Esophagus squamous epithelium (tissue), 4 donors: ENCODE measurements at regions not wholly inside any gene's neighbourhood (a gene's known extent, or its start where the extent isn't known, plus 50 kb on each side); places are given as distances from the start of the nearest gene placed in this dataset.

Source experiments
- POLR2A ChIP-seq, 4 donors: fragments of 450-650 bp; IDR thresholded peaks; one replicate each; pipeline ENCODE4 v1.6.1; 2017; ENCODE audit warnings: antibody characterized with exemption in 4 of 4, mild to moderate bottlenecking in 4 of 4, moderate library complexity in 3 of 4
- TF ChIP-seq, protein P1 (sequence below), 6 experiments: fragments of 450-650 bp in 4 of 6; fragments of 200-600 bp in 2 of 6; sonication (generic) in 2 of 6; IDR thresholded peaks; one replicate each; pipeline ENCODE4 v1.5.1; 2016 to 2019; ENCODE audit warnings: antibody characterized with exemption in 6 of 6, mild to moderate bottlenecking in 4 of 6, moderate library complexity in 4 of 6

GRCh38 chr5:36458746-36459145 is 147.7 kb upstream of the SLC1A3 start:
- TF ChIP-seq, protein P1, sequence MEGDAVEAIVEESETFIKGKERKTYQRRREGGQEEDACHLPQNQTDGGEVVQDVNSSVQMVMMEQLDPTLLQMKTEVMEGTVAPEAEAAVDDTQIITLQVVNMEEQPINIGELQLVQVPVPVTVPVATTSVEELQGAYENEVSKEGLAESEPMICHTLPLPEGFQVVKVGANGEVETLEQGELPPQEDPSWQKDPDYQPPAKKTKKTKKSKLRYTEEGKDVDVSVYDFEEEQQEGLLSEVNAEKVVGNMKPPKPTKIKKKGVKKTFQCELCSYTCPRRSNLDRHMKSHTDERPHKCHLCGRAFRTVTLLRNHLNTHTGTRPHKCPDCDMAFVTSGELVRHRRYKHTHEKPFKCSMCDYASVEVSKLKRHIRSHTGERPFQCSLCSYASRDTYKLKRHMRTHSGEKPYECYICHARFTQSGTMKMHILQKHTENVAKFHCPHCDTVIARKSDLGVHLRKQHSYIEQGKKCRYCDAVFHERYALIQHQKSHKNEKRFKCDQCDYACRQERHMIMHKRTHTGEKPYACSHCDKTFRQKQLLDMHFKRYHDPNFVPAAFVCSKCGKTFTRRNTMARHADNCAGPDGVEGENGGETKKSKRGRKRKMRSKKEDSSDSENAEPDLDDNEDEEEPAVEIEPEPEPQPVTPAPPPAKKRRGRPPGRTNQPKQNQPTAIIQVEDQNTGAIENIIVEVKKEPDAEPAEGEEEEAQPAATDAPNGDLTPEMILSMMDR (IDR thresholded peaks at IDR 0.05): no peak
- TF ChIP-seq POLR2A (IDR thresholded peaks at IDR 0.05): no peak
